Raji (cell line): ENCODE measurements at regions not wholly inside any gene's neighbourhood (a gene's known extent, or its start where the extent isn't known, plus 50 kb on each side); places are given as distances from the start of the nearest gene placed in this dataset.

Experiments
- POLR2A ChIP-seq: IDR thresholded peaks from 2 replicates; pipeline ENCODE4 v1.6.1; 2011; ENCODE audit warnings: low read depth, low read length, control low read depth; ENCODE audit not compliant: insufficient read depth

DNA sequence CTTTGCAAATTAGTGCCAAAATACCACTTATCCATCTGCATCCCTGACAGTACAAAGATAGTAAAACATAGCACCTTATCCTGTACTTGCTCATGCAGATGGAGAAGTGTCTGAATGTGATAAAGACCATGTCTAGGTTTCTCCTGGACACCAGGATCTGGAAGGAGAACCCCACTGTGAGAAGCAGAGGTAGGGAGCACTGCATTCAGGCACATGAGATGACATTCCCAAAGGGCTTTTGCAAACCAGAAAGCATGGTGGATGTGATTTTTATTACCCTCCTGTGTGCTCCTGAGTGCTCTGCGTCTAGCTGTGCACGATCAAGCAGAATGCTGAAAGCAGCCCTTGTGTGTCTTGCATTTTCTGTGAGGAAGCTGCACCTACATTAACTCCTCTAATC lies 857.6 kb upstream of the ID2 start:
- TF ChIP-seq POLR2A = no peak

DNA sequence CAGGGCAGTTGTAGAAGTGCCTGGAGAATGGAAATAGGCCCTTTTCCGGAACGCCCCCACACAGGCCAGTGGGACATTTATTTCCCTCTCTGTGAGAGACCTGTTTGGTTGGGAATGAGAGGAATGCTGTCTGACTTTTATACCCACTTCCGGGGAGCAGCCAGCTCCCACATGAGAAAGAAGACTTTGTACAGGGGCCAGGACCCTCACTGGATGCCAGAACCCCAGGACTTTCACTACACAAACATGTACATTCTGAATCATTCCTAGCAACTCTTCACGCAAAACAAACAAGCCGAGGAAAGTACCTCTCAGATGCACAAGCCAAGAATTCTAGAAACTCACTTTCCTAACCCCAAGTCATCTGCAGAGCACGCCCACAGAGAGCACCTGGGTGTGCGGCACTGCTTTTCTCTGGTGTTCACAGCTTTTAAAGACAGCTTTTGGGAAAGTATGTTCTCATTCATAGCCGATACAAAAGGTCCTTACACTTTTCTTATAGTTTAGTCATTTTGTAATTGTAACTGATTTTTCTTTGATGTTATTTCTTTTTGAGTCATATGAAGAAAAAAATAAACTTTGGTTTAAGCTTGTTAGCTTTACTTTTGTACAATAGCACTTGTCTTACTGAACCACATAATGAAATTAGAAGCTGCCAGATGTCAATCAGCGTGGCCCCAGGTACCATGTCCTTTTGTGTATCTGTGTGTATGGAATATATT lies 856.1 kb upstream of the ID2 start:
- no peak for TF ChIP-seq POLR2A

DNA sequence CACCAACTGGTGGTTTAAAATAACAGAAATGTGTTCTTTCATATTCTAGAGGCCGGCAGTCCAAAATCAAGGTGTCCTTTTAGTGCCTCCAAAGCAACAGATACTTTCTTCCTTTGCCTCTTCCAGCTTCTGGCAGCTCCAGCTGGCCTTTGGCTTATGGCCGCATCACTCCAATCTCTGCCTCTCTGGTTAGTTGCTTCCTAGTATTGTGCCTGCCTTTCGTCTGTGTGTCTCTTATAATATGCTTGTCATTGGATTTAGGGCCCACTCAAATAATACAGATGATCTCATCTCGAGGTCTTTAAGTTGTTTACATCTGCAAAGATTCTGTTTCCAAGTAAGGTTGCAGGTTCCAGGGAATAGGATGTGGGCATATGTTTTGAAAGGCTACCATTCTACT lies 855.2 kb upstream of the ID2 start:
- TF ChIP-seq POLR2A = no peak

DNA sequence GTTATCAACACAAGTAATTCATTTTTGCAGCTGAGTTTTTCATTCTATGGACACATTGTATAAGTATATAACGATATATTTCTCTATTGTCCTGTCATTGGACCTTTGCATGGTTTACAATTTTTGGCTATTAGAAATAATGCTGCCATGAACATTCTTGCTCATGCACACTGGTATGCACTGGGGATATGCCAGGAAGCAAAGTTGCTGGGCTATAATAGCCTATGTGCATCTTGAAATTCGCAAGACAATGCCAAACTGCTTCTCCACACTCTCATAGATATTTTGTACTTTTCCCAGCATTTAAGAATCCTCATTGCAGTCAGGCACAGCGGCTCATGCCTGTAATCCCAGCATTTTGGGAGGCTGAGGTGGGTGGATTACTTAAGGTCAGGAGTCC lies 852.6 kb upstream of the ID2 start:
- TF ChIP-seq POLR2A = no peak

DNA sequence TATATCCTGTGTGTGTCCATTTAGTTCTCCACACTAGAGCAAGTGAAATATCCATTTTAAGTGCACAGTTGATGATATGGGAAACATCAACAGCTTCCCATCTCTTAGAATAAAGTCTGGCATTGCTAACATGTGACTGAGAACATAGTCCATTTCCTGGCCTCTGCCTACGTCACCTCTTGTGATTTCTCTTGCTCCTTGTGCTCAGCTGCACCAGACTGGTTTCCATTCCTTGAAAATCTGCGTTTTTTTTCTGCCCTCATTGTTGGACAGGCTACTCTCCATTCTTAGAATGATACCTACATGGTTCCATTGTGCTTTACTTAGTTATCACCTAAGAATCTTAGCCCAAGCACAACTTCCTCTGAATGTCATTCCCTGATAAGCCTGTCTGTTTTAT lies 851.2 kb upstream of the ID2 start:
- TF ChIP-seq POLR2A = no peak

DNA sequence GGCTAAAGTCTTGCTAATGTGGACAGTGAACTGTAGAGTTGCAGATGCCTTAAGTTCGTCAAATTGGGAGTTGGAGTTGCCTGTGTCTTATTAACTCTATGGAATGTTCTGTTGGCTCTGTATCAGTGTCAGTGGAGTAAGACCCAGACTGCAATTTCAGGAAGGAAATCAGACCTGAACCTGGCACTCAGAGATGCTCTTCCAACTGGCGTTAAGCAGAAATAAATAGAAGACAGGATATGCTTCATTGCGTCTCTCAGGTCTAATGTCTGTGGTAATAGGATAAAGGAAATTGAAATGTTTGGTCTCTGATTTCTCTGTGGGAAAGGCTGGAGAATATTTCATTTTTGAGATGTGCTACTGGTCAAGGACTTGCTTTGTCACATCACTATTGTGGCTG lies 846.7 kb upstream of the ID2 start:
- no peak for TF ChIP-seq POLR2A

DNA sequence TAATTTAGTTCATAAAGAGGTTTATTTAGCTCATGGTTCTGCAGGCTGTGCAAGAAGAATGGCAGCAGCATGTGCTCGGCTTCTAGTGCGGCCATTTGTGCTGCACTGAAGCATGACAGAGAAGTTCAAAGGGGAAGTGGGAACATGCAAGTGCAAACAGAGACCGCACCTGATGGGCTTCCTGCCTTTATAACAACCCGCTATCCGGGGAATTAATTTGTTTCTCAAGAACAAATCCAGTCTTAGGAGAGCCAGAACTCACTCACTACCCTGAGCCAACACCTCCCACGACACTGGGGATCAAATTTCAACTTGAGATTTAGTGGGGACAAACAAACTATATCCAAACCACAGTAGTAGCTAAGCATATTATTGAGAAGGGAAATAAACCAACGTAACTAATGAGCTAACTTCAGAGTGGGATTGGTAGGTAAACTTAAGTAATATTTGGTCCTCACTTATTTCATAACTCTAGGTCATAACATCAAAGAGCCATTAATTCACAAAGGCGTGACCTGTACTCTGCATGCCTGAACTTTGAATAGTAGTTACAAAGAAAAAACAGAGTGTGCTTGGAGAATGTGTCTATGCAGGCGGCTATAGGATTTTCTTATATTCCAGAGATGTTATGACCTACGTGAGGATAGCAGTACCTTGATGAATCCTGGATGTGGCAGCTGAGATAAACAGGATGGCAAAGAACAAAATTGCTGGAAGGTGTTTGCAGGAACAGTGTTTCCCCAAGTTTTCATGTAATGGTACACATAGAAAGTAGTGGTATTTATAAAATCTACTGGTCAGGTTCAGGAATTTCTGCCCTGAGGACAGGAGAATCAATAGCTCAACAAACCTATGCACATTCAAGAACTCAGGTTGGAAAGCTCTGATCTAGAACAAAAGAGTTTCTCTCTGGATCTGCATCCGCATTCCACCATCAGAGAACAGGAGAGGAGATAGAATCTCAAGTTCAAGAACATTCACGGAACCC lies 845.9 kb upstream of the ID2 start:
- TF ChIP-seq POLR2A = no peak

DNA sequence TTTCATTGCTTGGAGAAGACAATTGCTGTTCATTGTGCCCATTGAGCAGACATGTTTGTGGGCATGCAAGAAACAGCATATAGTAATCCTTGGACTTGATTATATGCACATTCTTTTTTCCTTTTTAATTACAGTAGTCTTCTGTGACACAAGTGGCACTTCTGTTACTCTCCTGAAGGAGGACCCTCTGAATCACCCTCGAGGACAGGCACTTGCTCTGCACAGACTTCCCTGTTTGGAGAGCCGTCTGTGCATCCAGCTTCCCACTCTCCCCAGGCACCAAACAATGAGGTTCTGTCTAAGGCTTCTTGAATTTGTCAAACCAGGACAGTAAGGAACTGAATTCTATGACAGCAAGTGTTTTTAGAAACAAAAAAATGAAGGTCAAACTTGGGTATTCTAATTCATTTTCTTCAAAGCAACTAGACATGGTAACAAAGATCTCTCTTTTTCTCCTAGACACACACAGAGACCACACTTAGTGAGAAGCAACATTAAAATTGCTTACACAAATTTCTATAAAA lies 844.6 kb upstream of the ID2 start:
- no peak for TF ChIP-seq POLR2A

DNA sequence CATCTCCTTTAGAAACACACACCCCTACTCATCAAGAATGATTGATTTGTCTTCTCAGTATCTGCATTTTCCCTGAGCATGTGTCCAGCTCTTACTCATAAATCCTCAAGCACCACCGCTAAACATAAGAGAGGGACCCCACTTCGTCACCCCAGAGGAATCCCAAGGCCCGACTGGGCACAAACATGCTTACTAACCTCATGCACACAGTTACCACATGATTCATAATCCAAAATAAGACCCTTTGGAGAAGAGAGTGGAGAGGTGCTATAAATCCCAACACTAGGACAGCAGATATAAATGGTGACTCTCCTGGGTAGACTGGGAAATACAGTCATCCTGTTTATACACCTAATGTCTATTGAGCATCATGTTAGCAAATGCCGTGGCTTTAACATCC lies 843.2 kb upstream of the ID2 start:
- TF ChIP-seq POLR2A = no peak

DNA sequence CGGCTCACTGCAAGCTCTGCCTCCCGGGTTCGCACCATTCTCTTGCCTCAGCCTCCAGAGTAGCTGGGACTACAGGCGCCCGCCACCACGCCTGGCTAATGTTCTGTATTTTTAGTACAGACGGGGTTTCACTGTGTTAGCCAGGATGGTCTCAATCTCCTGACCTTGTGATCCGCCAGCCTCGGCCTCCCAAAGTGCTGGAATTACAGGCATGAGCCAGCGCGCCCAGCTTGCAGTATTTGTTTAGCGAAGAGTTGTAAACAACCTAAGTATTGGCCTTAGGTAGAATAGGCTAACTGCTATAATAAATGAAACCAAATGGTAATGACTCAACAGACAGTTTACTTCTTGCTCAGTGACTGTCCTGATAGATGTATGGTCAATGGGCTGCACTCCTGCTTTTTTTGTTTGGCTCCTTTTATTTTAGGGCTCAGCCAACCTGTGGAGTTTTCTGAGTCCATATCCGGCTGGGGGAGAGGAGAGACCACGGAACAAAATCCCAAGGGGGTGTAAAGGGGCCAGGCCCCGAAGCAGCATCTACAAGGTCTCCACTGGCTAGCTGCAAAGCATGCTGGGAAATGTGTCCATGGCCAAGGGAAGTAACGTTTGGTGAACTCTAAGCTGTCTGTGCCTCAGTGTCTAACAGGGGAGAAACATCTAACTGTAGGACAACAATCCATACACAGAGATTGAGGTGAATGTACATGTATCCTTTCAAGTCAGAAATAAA lies 841.0 kb upstream of the ID2 start:
- no peak for TF ChIP-seq POLR2A

DNA sequence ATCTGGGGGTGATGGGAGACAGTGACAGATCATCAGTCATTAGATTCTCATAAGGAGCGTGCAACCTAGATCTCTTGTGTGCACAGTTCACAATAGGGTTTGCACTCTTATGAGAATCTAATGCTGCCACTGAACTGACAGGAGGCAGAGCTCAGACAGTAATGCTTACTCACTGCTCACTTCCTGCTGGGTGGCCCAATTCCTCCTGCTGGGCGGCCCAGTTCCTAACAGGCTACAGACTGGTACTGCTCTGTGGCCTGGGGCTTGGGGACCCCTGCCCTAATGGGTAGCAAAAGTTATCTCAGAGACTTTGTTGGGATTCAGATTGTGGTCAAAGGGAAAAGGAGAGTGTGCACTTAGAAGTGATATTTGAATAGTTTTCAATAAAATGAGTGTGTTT lies 840.1 kb upstream of the ID2 start:
- no peak for TF ChIP-seq POLR2A

DNA sequence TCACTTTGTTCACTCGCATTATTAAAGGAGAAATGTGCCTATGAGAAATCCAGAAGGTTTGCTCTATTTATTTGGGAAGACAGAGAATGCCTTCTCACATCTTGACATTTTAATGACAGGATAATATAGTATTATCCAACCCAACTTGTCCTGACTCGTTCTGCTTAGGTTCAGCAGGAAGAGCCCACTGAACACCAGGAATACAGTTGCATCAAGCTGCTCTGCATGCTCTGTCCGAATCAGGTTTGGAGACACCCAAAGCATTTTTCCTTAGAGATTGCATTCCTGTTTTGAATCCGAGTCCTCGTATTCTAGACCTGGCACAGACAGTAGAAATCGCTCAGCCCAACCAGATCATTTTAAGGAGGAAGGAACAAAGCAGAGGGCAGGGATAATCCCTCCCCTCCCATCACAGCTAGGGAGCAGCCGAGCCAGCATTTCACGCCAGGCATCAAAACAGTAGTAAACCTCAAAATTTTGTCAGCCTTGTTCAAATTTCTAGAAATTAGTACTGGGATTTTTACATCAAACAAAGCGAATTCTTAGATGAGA lies 837.4 kb upstream of the ID2 start:
- no peak for TF ChIP-seq POLR2A

DNA sequence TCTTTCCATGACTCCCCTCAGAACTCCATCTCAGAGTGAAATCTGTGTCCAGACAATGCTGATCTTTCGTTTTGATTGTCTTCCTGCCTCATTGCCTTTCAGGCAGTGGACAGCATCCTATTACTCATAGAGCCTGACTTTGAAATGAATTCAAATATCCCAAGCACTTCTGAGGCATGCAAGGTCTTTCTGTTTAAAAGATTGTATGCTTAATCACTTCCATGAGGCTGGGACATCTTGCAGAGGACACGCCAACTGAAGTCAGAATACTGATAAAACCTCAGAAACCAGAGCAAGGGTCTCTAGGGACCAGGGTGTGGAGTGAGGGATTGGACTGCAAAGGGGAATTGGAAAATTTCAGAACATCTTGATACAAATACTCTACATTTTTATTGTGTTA lies 836.5 kb upstream of the ID2 start:
- TF ChIP-seq POLR2A = no peak

DNA sequence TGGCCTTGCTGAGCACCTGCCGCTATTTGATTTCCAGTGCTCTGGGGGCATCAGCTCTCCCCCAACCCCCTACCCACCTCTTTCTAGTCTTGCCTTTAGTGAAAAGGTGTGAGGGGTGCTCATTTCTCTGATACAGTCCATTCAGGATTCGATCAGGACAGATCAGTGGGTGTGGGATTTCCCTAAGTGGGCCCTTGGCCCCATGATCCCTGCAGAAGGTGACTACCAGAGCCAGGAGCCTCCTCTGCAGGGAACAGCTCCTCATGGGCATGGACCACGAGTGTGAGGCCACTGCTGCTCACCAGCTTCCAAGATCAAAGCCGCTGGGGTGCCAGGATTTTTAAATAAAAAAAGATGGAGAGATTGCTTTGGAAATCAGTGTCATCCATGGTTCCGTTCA lies 835.2 kb upstream of the ID2 start:
- TF ChIP-seq POLR2A = no peak

DNA sequence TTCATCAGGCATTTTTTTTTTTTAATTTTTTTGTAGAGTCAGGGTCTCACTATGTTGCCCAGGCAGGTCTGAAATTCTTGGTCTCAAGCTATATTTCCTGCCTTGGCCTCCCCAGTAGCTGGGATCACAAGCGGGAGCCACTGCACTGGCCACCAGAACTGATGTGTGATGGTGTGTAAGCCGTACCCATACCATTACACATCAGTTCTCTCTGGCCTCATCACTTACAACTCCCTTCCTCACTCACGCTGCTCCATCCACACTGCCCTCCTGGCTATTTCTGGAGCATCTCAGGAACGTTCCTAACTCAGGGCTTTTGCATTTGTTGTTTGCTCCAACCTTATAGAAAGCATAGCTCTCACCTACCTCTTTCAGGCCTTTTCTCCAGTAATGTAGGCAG lies 834.5 kb upstream of the ID2 start:
- no peak for TF ChIP-seq POLR2A

DNA sequence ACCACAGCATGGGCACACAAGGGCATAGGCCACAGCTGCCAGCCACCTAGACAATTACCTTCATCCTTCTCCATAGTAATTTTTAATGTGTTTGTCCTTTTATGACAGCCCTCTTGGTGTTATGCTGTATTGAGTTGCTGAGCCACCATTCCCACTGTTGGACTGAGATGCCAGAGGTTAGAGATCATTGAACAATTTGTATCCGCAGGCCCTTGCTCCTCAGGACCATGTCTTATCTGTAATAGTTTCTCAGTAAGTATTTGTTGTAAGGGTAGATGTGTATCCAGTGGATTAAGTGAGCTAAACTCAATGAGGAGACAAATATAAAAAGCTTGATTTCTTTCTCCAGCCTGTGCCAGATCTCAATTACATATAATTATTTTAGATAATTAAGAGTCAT lies 832.8 kb upstream of the ID2 start:
- no peak for TF ChIP-seq POLR2A

DNA sequence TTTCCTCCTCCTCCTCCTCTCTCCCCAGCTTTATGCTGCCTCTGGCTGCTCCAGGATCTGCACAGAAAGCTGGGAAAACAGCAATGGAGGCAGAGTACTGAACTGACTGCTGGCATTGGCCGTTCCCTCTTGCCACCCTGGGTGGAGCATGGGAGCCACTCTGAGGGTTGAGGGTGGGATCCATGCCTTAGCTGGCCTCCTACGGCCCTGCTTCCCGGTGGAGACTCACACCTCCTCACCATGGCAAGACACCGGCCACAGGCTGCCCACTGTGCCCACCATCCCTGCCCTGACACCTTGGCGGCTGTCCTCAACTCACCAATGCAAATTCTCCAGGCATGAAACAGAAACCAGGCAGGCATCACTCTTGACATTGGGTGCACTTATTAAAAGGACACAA lies 832.3 kb upstream of the ID2 start:
- TF ChIP-seq POLR2A = no peak
